ENCODE measurements at regions not wholly inside any gene's neighbourhood (a gene's known extent, or its start where the extent isn't known, plus 50 kb on each side); places are given as distances from the start of the nearest gene placed in this dataset.

- H3K9ac ChIP-seq (ENCODE audit: low read length), result no peak overlapping the region
- no peaks in the 10 kb centered on the region for H3K79me2 ChIP-seq (ENCODE audit: insufficient read depth, low read length)
- TF ChIP-seq CTCF (IDR thresholded peaks at IDR 0.05; ENCODE audit: insufficient read depth, low read length, poor library complexity, severe bottlenecking), result no peak
- no peak for TF ChIP-seq EZH2phosphoT487 (conservative IDR thresholded peaks at IDR 0.05; ENCODE audit: low read length)
- no peak overlapping the region for H3K27ac ChIP-seq (ENCODE audit: low read depth, low read length)
- H3K36me3 ChIP-seq (ENCODE audit: low read length), result no peaks in the 10 kb centered on the region
- peak overlapping the region; percentile 19 for H2AFZ ChIP-seq (ENCODE audit: low read depth, low read length, severe bottlenecking)
- no peaks in the 10 kb centered on the region for H3K9me2 ChIP-seq (replicated peaks; ENCODE audit: insufficient read depth, low read length)
- no peaks in the 10 kb centered on the region for H3K27me3 ChIP-seq (ENCODE audit: low read length)
- no peaks in the 10 kb centered on the region for H3F3A ChIP-seq (ENCODE audit: insufficient read depth)
- H3K4me3 ChIP-seq (ENCODE audit: insufficient read depth, low read length, poor library complexity, severe bottlenecking), result no peak overlapping the region
- no peak overlapping the region for H3K4me2 ChIP-seq (ENCODE audit: low read depth, low read length, poor library complexity, severe bottlenecking)
- H3K9me3 ChIP-seq (ENCODE audit: insufficient read depth, low read length), result no peaks in the 10 kb centered on the region; the same call in 1 of the 2 replicates
- no peaks in the 10 kb centered on the region for H4K20me1 ChIP-seq (ENCODE audit: low read depth, low read length)
These were observed 1164.4 kb upstream of the ADGRL4 start for GRCh38 chr1:80170811-80171485.

- H3K9ac ChIP-seq (ENCODE audit: low read length), result no peak overlapping the region
- H3F3A ChIP-seq (ENCODE audit: insufficient read depth), result no peaks in the 10 kb centered on the region
- no peaks in the 10 kb centered on the region for H3K27me3 ChIP-seq (ENCODE audit: low read length)
- H3K36me3 ChIP-seq (ENCODE audit: low read length), result no peaks in the 10 kb centered on the region
- H3K4me2 ChIP-seq (ENCODE audit: low read depth, low read length, poor library complexity, severe bottlenecking), result no peak overlapping the region
- no peaks in the 10 kb centered on the region for H3K79me2 ChIP-seq (ENCODE audit: insufficient read depth, low read length)
- no peaks in the 10 kb centered on the region for H3K9me2 ChIP-seq (replicated peaks; ENCODE audit: insufficient read depth, low read length)
- H3K4me3 ChIP-seq (ENCODE audit: insufficient read depth, low read length, poor library complexity, severe bottlenecking), result no peak overlapping the region
- TF ChIP-seq CTCF (IDR thresholded peaks at IDR 0.05; ENCODE audit: insufficient read depth, low read length, poor library complexity, severe bottlenecking) (no peak), EZH2phosphoT487 (conservative IDR thresholded peaks at IDR 0.05; ENCODE audit: low read length) (no peak)
- no peak overlapping the region for H2AFZ ChIP-seq (ENCODE audit: low read depth, low read length, severe bottlenecking)
- H3K27ac ChIP-seq (ENCODE audit: low read depth, low read length), result no peak overlapping the region
- no peaks in the 10 kb centered on the region for H4K20me1 ChIP-seq (ENCODE audit: low read depth, low read length)
- H3K9me3 ChIP-seq (ENCODE audit: insufficient read depth, low read length), result no peaks in the 10 kb centered on the region
These were observed 1157.6 kb upstream of the ADGRL4 start for GRCh38 chr1:80164150-80164549.

- no peak overlapping the region for H2AFZ ChIP-seq (ENCODE audit: low read depth, low read length, severe bottlenecking)
- TF ChIP-seq CTCF (IDR thresholded peaks at IDR 0.05; ENCODE audit: insufficient read depth, low read length, poor library complexity, severe bottlenecking) (no peak), EZH2phosphoT487 (conservative IDR thresholded peaks at IDR 0.05; ENCODE audit: low read length) (no peak)
- no peak overlapping the region for H3K27ac ChIP-seq (ENCODE audit: low read depth, low read length)
- H3K9ac ChIP-seq (ENCODE audit: low read length), result no peak overlapping the region
- H3K36me3 ChIP-seq (ENCODE audit: low read length), result no peaks in the 10 kb centered on the region
- H3K79me2 ChIP-seq (ENCODE audit: insufficient read depth, low read length), result no peaks in the 10 kb centered on the region
- H3F3A ChIP-seq (ENCODE audit: insufficient read depth), result no peaks in the 10 kb centered on the region
- H3K27me3 ChIP-seq (ENCODE audit: low read length), result no peaks in the 10 kb centered on the region
- no peak overlapping the region for H3K4me3 ChIP-seq (ENCODE audit: insufficient read depth, low read length, poor library complexity, severe bottlenecking)
- no peak overlapping the region for H3K4me2 ChIP-seq (ENCODE audit: low read depth, low read length, poor library complexity, severe bottlenecking)
- H4K20me1 ChIP-seq (ENCODE audit: low read depth, low read length), result no peaks in the 10 kb centered on the region
- no peaks in the 10 kb centered on the region for H3K9me2 ChIP-seq (replicated peaks; ENCODE audit: insufficient read depth, low read length)
- H3K9me3 ChIP-seq (ENCODE audit: insufficient read depth, low read length), result no peaks in the 10 kb centered on the region
These were observed 1157.2 kb upstream of the ADGRL4 start for GRCh38 chr1:80163686-80164085.

Data from SU-DHL-6 (cell line).